T-helper 1 cell (primary cell): ENCODE measurements at regions not wholly inside any gene's neighbourhood (a gene's known extent, or its start where the extent isn't known, plus 50 kb on each side); places are given as distances from the start of the nearest gene placed in this dataset.
"Not testable (repeated sequence)": the region's sequence is repeated elsewhere in the genome, so short reads cannot be mapped to it uniquely, and the experiment has no call there.

Experiments used
- DNase-seq, 5 donors: peaks; one replicate each; pipeline ENCODE4 v3.0.0-alpha.2; 2012 to 2020

DNA sequence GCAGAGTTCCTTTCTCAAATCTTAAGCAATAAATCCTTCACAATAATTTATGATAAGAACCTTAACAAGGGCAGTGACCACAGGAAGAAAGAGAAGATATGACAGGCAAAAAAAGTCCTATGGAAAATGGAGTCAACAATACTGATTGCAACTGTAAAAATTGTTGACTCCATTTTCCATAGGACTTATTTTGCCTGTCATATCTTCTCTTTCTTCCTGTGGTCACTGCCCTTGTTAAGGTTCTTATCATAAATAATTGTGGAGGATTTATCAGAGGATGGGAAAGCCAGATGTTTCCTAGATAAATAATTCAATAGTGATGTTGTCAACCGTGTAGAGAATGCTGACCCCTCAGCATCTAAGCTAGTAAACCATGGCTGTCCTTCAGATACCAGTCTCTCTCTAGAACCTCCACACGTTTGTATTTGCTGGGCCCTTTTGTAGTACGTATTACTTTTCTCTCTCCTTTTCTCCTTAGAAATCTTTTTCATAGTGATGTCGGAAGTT, 172.6 kb upstream of the BET1 start:
- no peak for DNase-seq

- no peak for DNase-seq
These were observed 173.3 kb upstream of the BET1 start for GRCh38 chr7:94177441-94177840.

GRCh38 chr7:94178230-94178629, 174.1 kb upstream of the BET1 start:
- no peak for DNase-seq

GRCh38 chr7:94179466-94179865, 175.3 kb upstream of the BET1 start:
- no peak for DNase-seq

DNA sequence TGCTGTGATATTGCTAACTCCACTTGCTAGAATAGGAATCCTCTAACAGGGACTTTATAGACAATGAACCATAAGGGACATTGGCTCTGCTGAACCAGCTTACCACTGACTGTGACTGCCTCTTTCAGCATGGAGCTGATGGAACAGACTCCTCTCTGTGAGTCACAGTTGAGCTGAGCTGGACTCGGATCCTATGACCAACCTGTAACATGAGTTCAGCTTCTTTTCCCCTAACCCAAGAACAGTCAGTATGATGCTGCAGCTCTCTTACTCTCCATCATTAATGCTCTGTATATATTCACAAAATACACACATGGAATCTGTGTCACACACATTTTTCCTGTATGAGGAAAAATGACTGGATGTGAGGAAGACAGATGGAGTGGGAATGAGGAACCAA, 177.9 kb upstream of the BET1 start:
- DNase-seq = no peak

GRCh38 chr7:94182721-94183120, 178.6 kb upstream of the BET1 start:
- no peak for DNase-seq

- DNase-seq = no peak
These were observed 179.2 kb upstream of the BET1 start for GRCh38 chr7:94183289-94183749.

DNA sequence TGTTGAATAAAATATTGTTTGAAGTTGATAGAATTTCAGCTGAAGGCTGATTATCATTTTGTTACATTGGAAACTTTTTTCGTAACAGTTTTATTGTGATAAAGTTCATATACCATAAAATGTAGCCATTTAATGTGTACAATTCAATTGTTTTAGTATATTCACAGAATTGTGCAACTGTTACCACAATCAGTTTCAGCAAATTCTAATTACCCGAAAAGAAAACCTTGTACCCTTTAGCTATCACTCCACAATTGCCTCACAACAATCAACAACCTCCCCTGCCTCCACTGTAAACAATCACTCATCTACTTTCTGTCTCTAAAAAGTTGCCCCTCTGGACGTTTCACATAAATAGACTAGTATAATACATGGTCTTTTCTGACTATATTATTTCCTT, 179.7 kb upstream of the BET1 start:
- DNase-seq = no peak

GRCh38 chr7:94188350-94188749, 184.2 kb upstream of the BET1 start:
- no peak for DNase-seq

GRCh38 chr7:94190599-94191061, 186.5 kb upstream of the BET1 start:
- DNase-seq = no peak

DNA sequence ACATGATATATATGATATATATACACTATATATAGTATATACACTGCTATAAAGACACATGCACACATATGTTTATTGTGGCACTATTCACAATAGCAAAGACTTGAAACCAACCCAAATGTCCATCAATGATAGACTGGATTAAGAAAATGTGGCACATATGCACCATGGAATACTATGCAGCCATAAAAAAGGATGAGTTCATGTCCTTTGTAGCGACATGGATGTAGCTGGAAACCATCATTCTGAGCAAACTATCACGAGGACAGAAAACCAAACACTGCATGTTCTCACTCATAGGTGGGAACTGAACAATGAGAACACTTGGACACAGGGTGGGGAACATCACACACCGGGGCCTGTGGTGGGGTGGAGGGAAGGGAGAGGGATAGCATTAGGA, 190.3 kb upstream of the BET1 start:
- DNase-seq = not testable (repeated sequence)

DNA sequence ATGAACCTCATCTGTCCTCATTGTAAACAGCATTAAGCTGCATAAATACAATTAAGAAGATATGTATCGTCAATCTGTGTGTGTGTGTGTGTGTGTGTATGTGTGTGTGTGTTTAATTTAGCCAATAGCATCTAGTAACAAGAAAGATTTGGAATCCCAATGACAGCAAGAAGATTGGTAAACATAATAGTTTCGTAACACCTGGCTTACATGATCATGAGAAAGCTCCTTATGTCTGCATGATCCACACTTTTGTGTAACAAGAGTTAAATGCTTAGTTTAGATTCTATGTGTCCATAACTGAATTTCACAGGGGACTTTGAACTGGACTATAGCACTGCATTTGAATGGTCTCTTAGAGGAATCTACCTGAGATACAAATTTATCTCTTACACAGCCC, 191.0 kb upstream of the BET1 start:
- no peak for DNase-seq

- no peak for DNase-seq
These were observed 191.7 kb upstream of the BET1 start for GRCh38 chr7:94195813-94196212.

- no peak for DNase-seq
These were observed 189.2 kb upstream of the COL1A2 start for GRCh38 chr7:94205529-94205928.

- no peak for DNase-seq
These were observed 188.4 kb upstream of the COL1A2 start for GRCh38 chr7:94206295-94206694.

GRCh38 chr7:94212160-94212559, 182.5 kb upstream of the COL1A2 start:
- DNase-seq = no peak

DNA sequence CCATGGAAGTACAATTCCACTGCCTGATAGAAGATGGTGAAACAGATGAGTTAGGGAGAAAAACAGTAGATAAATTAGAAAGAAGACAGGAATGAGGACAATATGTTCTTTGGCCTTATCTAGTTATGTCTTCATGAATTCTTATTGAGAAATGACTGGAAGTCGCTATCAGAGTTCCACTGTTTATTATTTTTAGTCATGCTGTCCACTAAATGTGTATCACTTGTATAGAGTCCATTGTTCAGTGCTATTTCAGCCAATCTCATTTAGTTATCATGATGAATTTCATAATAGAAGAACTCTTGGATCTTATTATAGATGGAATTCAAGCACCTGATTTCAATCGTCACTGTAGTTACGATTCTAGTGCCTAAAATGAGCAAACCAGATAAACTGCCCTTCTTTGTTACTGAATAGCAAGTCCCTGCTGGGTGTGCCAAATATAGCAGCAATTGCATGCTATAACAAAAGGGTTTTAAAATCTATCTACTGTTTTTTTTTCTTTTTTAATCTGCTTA, 177.7 kb upstream of the COL1A2 start:
- DNase-seq = no peak

GRCh38 chr7:94217766-94218165, 176.9 kb upstream of the COL1A2 start:
- DNase-seq = no peak

GRCh38 chr7:94222516-94222915, 172.2 kb upstream of the COL1A2 start:
- no peak for DNase-seq

DNA sequence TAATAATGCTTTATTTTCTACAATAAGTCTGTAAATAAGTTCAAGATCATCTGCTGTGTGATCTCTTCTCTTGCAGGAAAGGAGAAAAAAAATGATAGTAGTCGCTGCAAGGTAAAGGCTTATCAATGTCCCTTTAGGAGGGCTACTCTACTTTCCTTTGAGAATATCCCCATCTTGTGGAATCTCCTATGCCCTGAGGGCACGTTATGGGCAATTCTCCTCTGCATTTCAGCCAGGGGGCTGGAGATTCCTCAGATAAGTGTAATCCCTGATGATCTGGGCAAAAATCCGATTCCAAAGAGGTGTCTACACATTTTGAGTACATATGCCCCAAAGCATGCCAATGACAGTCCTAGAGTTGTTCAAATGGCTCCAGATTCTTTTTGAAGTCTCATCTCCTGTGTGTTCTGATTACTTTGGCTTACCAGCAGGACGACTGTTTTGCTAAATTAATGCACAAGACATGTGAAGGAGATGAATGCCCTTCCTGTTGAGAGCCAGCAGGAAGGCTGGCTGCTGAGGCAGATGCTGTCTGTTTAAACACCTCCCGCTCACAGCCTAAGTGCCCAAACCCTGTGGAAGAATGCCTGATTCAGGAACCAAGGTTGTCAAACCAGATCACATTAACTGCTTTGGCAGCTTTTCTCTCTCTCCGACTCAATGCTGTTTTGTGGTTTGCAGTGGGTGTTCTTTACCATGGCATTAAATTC, 171.2 kb upstream of the COL1A2 start:
- DNase-seq = no peak

DNA sequence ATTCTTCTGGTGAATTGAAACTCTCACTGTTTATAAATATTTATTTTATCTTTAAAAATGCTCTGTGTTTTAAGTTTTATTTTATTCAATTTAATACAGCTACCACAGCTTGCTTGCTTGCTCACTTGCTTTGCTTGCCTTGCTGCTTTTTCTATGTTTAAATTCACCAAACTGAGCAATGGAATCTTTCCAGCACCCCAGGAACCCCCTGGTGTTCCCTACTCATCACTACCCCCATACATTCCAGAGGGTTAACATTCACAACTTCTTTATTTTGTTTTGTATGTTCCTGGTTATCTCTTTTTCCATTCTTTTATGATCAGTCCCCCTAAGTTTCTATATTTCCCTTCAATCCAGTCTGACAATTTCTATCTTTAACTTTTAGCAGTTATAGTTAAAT, 166.5 kb upstream of the COL1A2 start:
- no peak for DNase-seq

- no peak for DNase-seq
These were observed 166.0 kb upstream of the COL1A2 start for GRCh38 chr7:94228678-94229077.

DNA sequence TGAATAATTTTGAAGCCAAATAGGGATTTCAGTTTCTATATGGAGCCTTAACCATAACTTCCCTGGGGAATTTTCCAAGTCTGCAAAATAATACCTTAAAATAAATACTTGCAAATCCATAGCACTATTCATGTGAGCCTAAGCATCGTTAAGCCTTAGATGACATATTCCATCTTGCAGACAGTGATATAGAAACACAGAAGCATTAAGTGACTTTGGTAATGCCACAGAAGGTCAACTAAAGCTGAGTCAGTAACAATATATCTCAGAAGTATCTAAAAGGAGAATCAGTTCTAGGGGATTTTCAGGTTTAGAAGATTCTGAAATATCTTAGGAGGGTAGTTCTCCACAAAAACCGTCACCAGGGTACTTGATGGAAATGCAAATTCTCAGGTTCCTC, 163.4 kb upstream of the COL1A2 start:
- DNase-seq = no peak

DNA sequence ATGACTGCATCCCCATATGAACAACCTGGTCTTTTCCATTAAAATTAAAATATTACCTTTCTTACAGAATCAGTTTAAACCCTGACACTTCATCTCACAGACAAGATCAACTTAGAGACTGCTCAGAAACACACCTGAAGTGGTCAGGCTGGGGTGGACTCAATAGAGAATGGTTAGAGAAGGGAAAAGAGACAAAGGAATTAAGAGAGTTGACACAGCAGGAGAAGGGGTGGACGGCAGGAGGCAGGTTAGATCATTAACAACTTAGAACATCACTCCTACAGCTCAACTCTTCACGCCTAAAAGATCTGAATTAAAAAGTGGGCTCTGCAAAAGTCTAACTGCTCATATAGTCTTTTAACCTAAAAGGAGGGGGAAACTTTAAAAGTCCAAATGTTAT, 157.7 kb upstream of the COL1A2 start:
- DNase-seq = no peak

DNA sequence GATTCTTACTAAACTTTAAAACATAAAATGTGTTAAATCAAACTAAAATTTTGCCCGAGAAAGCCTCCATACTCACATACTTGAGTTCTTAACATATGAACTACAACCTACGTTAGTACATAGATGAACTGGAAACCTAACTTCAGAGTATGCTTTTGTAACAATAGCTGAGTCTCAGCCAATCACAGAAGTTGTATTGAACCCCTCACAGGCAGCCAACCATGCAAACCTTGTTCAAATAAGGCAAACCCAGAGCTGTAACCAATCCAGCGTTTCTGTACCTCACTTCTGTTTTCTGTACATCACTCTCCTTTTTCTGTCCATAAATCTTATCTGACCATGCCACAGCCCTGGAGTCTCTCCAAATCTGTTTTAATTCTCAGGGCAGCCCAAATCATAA, 157.3 kb upstream of the COL1A2 start:
- DNase-seq = no peak
